HG03442 (cell line): ENCODE measurements at regions not wholly inside any gene's neighbourhood (a gene's known extent, or its start where the extent isn't known, plus 50 kb on each side); places are given as distances from the start of the nearest gene placed in this dataset.
A peak's percentile ranks its signal among the peaks of the same experiment; 100 is the strongest.
"Not testable (repeated sequence)": the region's sequence is repeated elsewhere in the genome, so short reads cannot be mapped to it uniquely, and the experiment has no call there.

Experiments used
- ATAC-seq: cut with Tn5 transposase; IDR thresholded peaks from one replicate; pipeline ENCODE4 v1.9.1; 2021; ENCODE audit warnings: mild to moderate bottlenecking, moderate library complexity; ENCODE audit not compliant: unreplicated experiment

GRCh38 chr6:21947227-21947626, 349.6 kb downstream of the PRL start:
- not testable (repeated sequence) for ATAC-seq

GRCh38 chr6:21947731-21948386, 349.0 kb downstream of the PRL start:
- no peak for ATAC-seq

- ATAC-seq, result no peak
Measured at GRCh38 chr6:21949211-21949801, 347.5 kb downstream of the PRL start.

GRCh38 chr6:21952367-21952766, 344.5 kb downstream of the PRL start:
- ATAC-seq, result no peak

GRCh38 chr6:21953831-21954801, 342.7 kb downstream of the PRL start:
- peak; percentile 42 for ATAC-seq

- no peak for ATAC-seq
Measured at GRCh38 chr6:21955053-21955595, 341.7 kb downstream of the PRL start.

- no peak for ATAC-seq
Measured at GRCh38 chr6:21955951-21956350, 340.9 kb downstream of the PRL start.

- ATAC-seq, result no peak
Measured at GRCh38 chr6:21958428-21958827, 338.4 kb downstream of the PRL start.

GRCh38 chr6:21961226-21961625, 335.6 kb downstream of the PRL start:
- ATAC-seq, result no peak

- no peak for ATAC-seq
Measured at GRCh38 chr6:21965016-21965415, 331.8 kb downstream of the PRL start.

GRCh38 chr6:21965953-21966539, 330.8 kb downstream of the PRL start:
- no peak for ATAC-seq

GRCh38 chr6:21967056-21967974, 329.5 kb downstream of the PRL start:
- no peak for ATAC-seq

GRCh38 chr6:21968411-21968810, 328.4 kb downstream of the PRL start:
- no peak for ATAC-seq

- ATAC-seq, result no peak
Measured at GRCh38 chr6:21969192-21969591, 327.6 kb downstream of the PRL start.

- ATAC-seq, result no peak
Measured at GRCh38 chr6:21970569-21971300, 326.1 kb downstream of the PRL start.

- ATAC-seq, result no peak
Measured at GRCh38 chr6:21971541-21971940, 325.3 kb downstream of the PRL start.

GRCh38 chr6:21972516-21972915, 324.3 kb downstream of the PRL start:
- no peak for ATAC-seq

- no peak for ATAC-seq
Measured at GRCh38 chr6:21977346-21977745, 319.5 kb downstream of the PRL start.

GRCh38 chr6:21981235-21981833, 315.5 kb downstream of the PRL start:
- ATAC-seq, result no peak
